Urinary bladder (tissue), 3 donors: ENCODE measurements at regions not wholly inside any gene's neighbourhood (a gene's known extent, or its start where the extent isn't known, plus 50 kb on each side); places are given as distances from the start of the nearest gene placed in this dataset.

Experiments used
- DNase-seq: peaks from one replicate; pipeline ENCODE4 v3.0.0-alpha.2; 2015; ENCODE audit errors: extremely low spot score
- H3K27ac ChIP-seq: one replicate; pipeline ENCODE4 v1.5.1; 2013; ENCODE audit warnings: low read depth, mild to moderate bottlenecking, moderate library complexity
- H3K36me3 ChIP-seq: one replicate; pipeline ENCODE4 v1.6.1; 2013; ENCODE audit warnings: mild to moderate bottlenecking, moderate library complexity; ENCODE audit not compliant: insufficient read depth
- H3K4me1 ChIP-seq: one replicate; pipeline ENCODE4 v1.6.1; 2013; ENCODE audit warnings: mild to moderate bottlenecking, moderate library complexity; ENCODE audit not compliant: insufficient read depth
- H3K4me3 ChIP-seq: one replicate; pipeline ENCODE4 v1.5.1; 2013; ENCODE audit warnings: low read depth, low read length
- WGBS: extraction: QIAGEN DNeasy Blood & Tissue Kit; methylation state at CpG from one replicate; pipeline ENCODE4 v1.1.7; 2013; 5-methylcytosine and 5-hydroxymethylcytosine counted together
- donor health status: healthy with polysubstance abuse.
- donor health status: healthy.

- no peak for DNase-seq
- no peak overlapping the region for H3K4me3 ChIP-seq
- no peak overlapping the region for H3K27ac ChIP-seq
- no peaks in the 10 kb centered on the region for H3K36me3 ChIP-seq
- no peaks in the 10 kb centered on the region for H3K4me1 ChIP-seq
These were observed 115.8 kb upstream of the ZRANB2 start for GRCh38 chr1:71196685-71197084.

GRCh38 chr1:71193153-71193552, 112.3 kb upstream of the ZRANB2 start:
- WGBS: 27% methylated on average over 1 of the region's 1 CpG
- H3K36me3 ChIP-seq: no peaks in the 10 kb centered on the region
- H3K27ac ChIP-seq: peak overlapping the region; percentile 23
- no peak for DNase-seq
- H3K4me1 ChIP-seq: no peaks in the 10 kb centered on the region
- H3K4me3 ChIP-seq: no peak overlapping the region

GRCh38 chr1:71191520-71191919, 110.7 kb upstream of the ZRANB2 start:
- 92% methylated on average over 1 of the region's 1 CpG for WGBS
- no peaks in the 10 kb centered on the region for H3K4me1 ChIP-seq
- no peaks in the 10 kb centered on the region for H3K36me3 ChIP-seq
- no peak overlapping the region for H3K27ac ChIP-seq
- H3K4me3 ChIP-seq: no peak overlapping the region
- DNase-seq: no peak

GRCh38 chr1:71190843-71191242, 110.0 kb upstream of the ZRANB2 start:
- WGBS: 75% methylated on average over 5 of the region's 5 CpGs
- no peaks in the 10 kb centered on the region for H3K36me3 ChIP-seq
- H3K27ac ChIP-seq: no peak overlapping the region
- DNase-seq: no peak
- no peaks in the 10 kb centered on the region for H3K4me1 ChIP-seq
- H3K4me3 ChIP-seq: no peak overlapping the region

- Histone ChIP-seq H3K36me3 (no peaks in the 10 kb centered on the region), H3K4me3 (no peak overlapping the region), H3K27ac (no peak overlapping the region), H3K4me1 (no peaks in the 10 kb centered on the region)
- no peak for DNase-seq
- WGBS: 97% methylated on average over 6 of the region's 6 CpGs
These were observed 103.6 kb upstream of the ZRANB2 start for GRCh38 chr1:71184410-71184809.

- H3K27ac ChIP-seq: no peak overlapping the region
- DNase-seq: no peak
- no peaks in the 10 kb centered on the region for H3K36me3 ChIP-seq
- no peaks in the 10 kb centered on the region for H3K4me1 ChIP-seq
- no peak overlapping the region for H3K4me3 ChIP-seq
These were observed 99.2 kb upstream of the ZRANB2 start for GRCh38 chr1:71179997-71180396.

- no peak for DNase-seq
- Histone ChIP-seq H3K27ac (no peak overlapping the region), H3K4me1 (no peaks in the 10 kb centered on the region), H3K36me3 (no peaks in the 10 kb centered on the region), H3K4me3 (no peak overlapping the region)
- WGBS: 25% methylated on average over 1 of the region's 1 CpG
These were observed 90.1 kb upstream of the ZRANB2 start for GRCh38 chr1:71170925-71171324.

- WGBS: 87% methylated on average over 2 of the region's 2 CpGs
- Histone ChIP-seq H3K36me3 (no peaks in the 10 kb centered on the region), H3K27ac (no peak overlapping the region), H3K4me1 (no peaks in the 10 kb centered on the region), H3K4me3 (no peak overlapping the region)
- no peak for DNase-seq
These were observed 86.7 kb upstream of the ZRANB2 start for GRCh38 chr1:71167505-71167904.

- H3K4me1 ChIP-seq: no peaks in the 10 kb centered on the region
- 66% methylated on average over 4 of the region's 4 CpGs for WGBS
- H3K4me3 ChIP-seq: no peak overlapping the region
- no peaks in the 10 kb centered on the region for H3K36me3 ChIP-seq
- no peak for DNase-seq
- no peak overlapping the region for H3K27ac ChIP-seq
These were observed 85.6 kb upstream of the ZRANB2 start for GRCh38 chr1:71166178-71167173.

- Histone ChIP-seq H3K27ac (no peak overlapping the region), H3K4me3 (no peak overlapping the region), H3K36me3 (no peaks in the 10 kb centered on the region), H3K4me1 (no peaks in the 10 kb centered on the region)
- no peak for DNase-seq
- 82% methylated on average over 2 of the region's 2 CpGs for WGBS
These were observed 76.9 kb upstream of the ZRANB2 start for GRCh38 chr1:71157715-71158114.

GRCh38 chr1:71157151-71157550, 76.3 kb upstream of the ZRANB2 start:
- no peak for DNase-seq
- no peak overlapping the region for H3K4me3 ChIP-seq
- 65% methylated on average over 5 of the region's 5 CpGs for WGBS
- no peaks in the 10 kb centered on the region for H3K36me3 ChIP-seq
- H3K27ac ChIP-seq: no peak overlapping the region
- H3K4me1 ChIP-seq: no peaks in the 10 kb centered on the region

- H3K4me1 ChIP-seq: no peaks in the 10 kb centered on the region
- no peak for DNase-seq
- no peak overlapping the region for H3K27ac ChIP-seq
- no peaks in the 10 kb centered on the region for H3K36me3 ChIP-seq
- 27% methylated on average over 2 of the region's 2 CpGs for WGBS
- no peak overlapping the region for H3K4me3 ChIP-seq
These were observed 75.8 kb upstream of the ZRANB2 start for GRCh38 chr1:71156590-71156989.

- Histone ChIP-seq H3K4me1 (no peaks in the 10 kb centered on the region), H3K27ac (no peak overlapping the region), H3K36me3 (no peaks in the 10 kb centered on the region), H3K4me3 (no peak overlapping the region)
- no peak for DNase-seq
- 98% methylated on average over 3 of the region's 3 CpGs for WGBS
These were observed 73.6 kb upstream of the ZRANB2 start for GRCh38 chr1:71154429-71154828.

GRCh38 chr1:71153826-71154225, 73.0 kb upstream of the ZRANB2 start:
- Histone ChIP-seq H3K27ac (no peak overlapping the region), H3K4me1 (no peaks in the 10 kb centered on the region), H3K4me3 (no peak overlapping the region), H3K36me3 (no peaks in the 10 kb centered on the region)
- DNase-seq: no peak
- WGBS: 85% methylated on average over 2 of the region's 2 CpGs
